ENCODE measurements at regions not wholly inside any gene's neighbourhood (a gene's known extent, or its start where the extent isn't known, plus 50 kb on each side); places are given as distances from the start of the nearest gene placed in this dataset.
A peak's percentile ranks its signal among the peaks of the same experiment; 100 is the strongest.

DNA sequence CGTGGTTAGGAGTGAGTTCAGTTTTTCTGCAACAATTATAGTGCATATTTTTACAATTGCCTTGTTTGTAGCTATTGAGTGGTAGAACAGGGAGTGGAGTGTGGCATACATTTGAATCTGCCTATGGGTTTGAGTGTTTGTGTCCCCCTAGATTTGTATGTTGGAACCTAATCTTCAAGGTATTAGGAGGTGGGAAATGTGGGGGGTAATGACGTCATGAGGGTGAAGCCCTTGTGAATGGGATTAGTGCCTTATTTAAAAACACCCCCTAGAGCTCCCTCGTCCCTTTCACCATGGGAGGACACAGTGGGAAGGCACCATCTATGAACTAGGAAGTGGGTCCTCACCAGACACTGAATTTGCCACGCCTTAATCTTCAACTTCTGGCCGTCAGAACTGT is 819.6 kb downstream of the NLGN4X start:
- Histone ChIP-seq H3K36me3 (ENCODE audit: low read depth) (no peaks in the 10 kb centered on the region), H3K27ac (ENCODE audit: poor library complexity, severe bottlenecking) (no peak overlapping the region), H3K4me3 (ENCODE audit: severe bottlenecking) (no peak overlapping the region), H3K9me3 (ENCODE audit: severe bottlenecking) (no peaks in the 10 kb centered on the region), H3K4me1 (ENCODE audit: insufficient read depth, poor library complexity, severe bottlenecking) (no peaks in the 10 kb centered on the region), H3K27me3 (ENCODE audit: insufficient read depth, poor library complexity, severe bottlenecking) (no peaks in the 10 kb centered on the region)
- no peak for DNase-seq (ENCODE audit: low spot score)
- no peak for ATAC-seq (ENCODE audit: low read depth)
- no peak for TF ChIP-seq CTCF (IDR thresholded peaks at IDR 0.05; ENCODE audit: poor library complexity, severe bottlenecking)

GRCh38 chrX:5402461-5402860 is 826.2 kb downstream of the NLGN4X start:
- ATAC-seq (ENCODE audit: low read depth), result no peak
- Histone ChIP-seq H3K4me1 (ENCODE audit: insufficient read depth, poor library complexity, severe bottlenecking) (no peaks in the 10 kb centered on the region), H3K9me3 (ENCODE audit: severe bottlenecking) (no peaks in the 10 kb centered on the region), H3K36me3 (ENCODE audit: low read depth) (no peaks in the 10 kb centered on the region), H3K4me3 (ENCODE audit: severe bottlenecking) (no peak overlapping the region), H3K27ac (ENCODE audit: poor library complexity, severe bottlenecking) (no peak overlapping the region), H3K27me3 (ENCODE audit: insufficient read depth, poor library complexity, severe bottlenecking) (no peaks in the 10 kb centered on the region)
- DNase-seq (ENCODE audit: low spot score), result no peak
- TF ChIP-seq CTCF (IDR thresholded peaks at IDR 0.05; ENCODE audit: poor library complexity, severe bottlenecking), result no peak

DNA sequence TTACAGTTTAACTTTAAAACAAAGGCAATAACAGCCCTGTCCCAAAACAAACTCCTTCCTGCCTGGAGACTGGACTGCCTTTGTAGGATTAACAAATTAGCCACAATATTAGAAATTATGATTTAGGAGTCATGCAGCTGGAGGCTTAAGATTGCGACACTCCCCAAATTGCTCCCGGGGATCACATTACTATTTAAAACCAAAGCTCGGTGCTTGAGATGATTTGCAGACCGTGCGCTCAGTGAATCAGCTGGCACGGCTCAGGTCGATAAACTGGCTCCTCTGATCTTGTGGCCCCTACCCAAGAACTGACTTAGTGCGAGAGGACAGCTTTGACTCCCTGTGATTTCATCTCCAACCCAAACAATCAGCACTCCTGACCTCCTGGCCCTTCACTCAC is 829.3 kb downstream of the NLGN4X start:
- no peak for TF ChIP-seq CTCF (IDR thresholded peaks at IDR 0.05; ENCODE audit: poor library complexity, severe bottlenecking)
- Histone ChIP-seq H3K4me3 (ENCODE audit: severe bottlenecking) (no peak overlapping the region), H3K9me3 (ENCODE audit: severe bottlenecking) (no peaks in the 10 kb centered on the region), H3K27ac (ENCODE audit: poor library complexity, severe bottlenecking) (no peak overlapping the region), H3K36me3 (ENCODE audit: low read depth) (no peaks in the 10 kb centered on the region), H3K27me3 (ENCODE audit: insufficient read depth, poor library complexity, severe bottlenecking) (no peaks in the 10 kb centered on the region), H3K4me1 (ENCODE audit: insufficient read depth, poor library complexity, severe bottlenecking) (no peaks in the 10 kb centered on the region)
- DNase-seq (ENCODE audit: low spot score), result no peak
- no peak for ATAC-seq (ENCODE audit: low read depth)

- no peaks in the 10 kb centered on the region for H3K36me3 ChIP-seq (ENCODE audit: low read depth)
- TF ChIP-seq CTCF (IDR thresholded peaks at IDR 0.05; ENCODE audit: poor library complexity, severe bottlenecking), result no peak
- no peak for DNase-seq (ENCODE audit: low spot score)
- no peaks in the 10 kb centered on the region for H3K4me1 ChIP-seq (ENCODE audit: insufficient read depth, poor library complexity, severe bottlenecking)
- H3K27me3 ChIP-seq (ENCODE audit: insufficient read depth, poor library complexity, severe bottlenecking), result no peaks in the 10 kb centered on the region
- no peaks in the 10 kb centered on the region for H3K9me3 ChIP-seq (ENCODE audit: severe bottlenecking)
- no peak overlapping the region for H3K4me3 ChIP-seq (ENCODE audit: severe bottlenecking)
- no peak for ATAC-seq (ENCODE audit: low read depth)
- H3K27ac ChIP-seq (ENCODE audit: poor library complexity, severe bottlenecking), result no peak overlapping the region
Measured at GRCh38 chrX:5397409-5397808, 831.3 kb downstream of the NLGN4X start.

- H3K4me3 ChIP-seq (ENCODE audit: severe bottlenecking), result no peak overlapping the region
- TF ChIP-seq CTCF (IDR thresholded peaks at IDR 0.05; ENCODE audit: poor library complexity, severe bottlenecking), result no peak
- DNase-seq (ENCODE audit: low spot score), result peak; percentile 14
- no peaks in the 10 kb centered on the region for H3K36me3 ChIP-seq (ENCODE audit: low read depth)
- H3K4me1 ChIP-seq (ENCODE audit: insufficient read depth, poor library complexity, severe bottlenecking), result no peaks in the 10 kb centered on the region
- no peak overlapping the region for H3K27ac ChIP-seq (ENCODE audit: poor library complexity, severe bottlenecking)
- ATAC-seq (ENCODE audit: low read depth), result no peak
- no peaks in the 10 kb centered on the region for H3K9me3 ChIP-seq (ENCODE audit: severe bottlenecking)
- no peaks in the 10 kb centered on the region for H3K27me3 ChIP-seq (ENCODE audit: insufficient read depth, poor library complexity, severe bottlenecking)
Measured at GRCh38 chrX:5390376-5390775, 838.3 kb downstream of the NLGN4X start.

All from RWPE2 (cell line).